Panc1 (cell line): ENCODE measurements at regions not wholly inside any gene's neighbourhood (a gene's known extent, or its start where the extent isn't known, plus 50 kb on each side); places are given as distances from the start of the nearest gene placed in this dataset.

ENCODE experiments used
- CTCF ChIP-seq: fragments of 450-650 bp; IDR thresholded peaks from 2 replicates; pipeline ENCODE4 v1.5.1; 2017; ENCODE audit warnings: mild to moderate bottlenecking
- POLR2AphosphoS5 ChIP-seq: IDR thresholded peaks from 2 replicates; pipeline ENCODE4 v1.6.1; 2012; ENCODE audit warnings: mild to moderate bottlenecking, low read depth, low read length, moderate library complexity
- REST ChIP-seq, 2 experiments: IDR thresholded peaks; 2 replicates each; pipeline ENCODE4 v1.6.1; 2011 to 2012; ENCODE audit warnings: low read depth in 2 of 2, control low read depth in 1 of 2, low read length in 1 of 2, mild to moderate bottlenecking in 1 of 2, moderate library complexity in 1 of 2; ENCODE audit not compliant: insufficient read depth in 1 of 2
- TCF7L2 ChIP-seq: IDR thresholded peaks from 2 replicates; pipeline ENCODE4 v1.6.1; 2011; ENCODE audit warnings: mild to moderate bottlenecking, low read depth, low read length, inconsistent platforms

DNA sequence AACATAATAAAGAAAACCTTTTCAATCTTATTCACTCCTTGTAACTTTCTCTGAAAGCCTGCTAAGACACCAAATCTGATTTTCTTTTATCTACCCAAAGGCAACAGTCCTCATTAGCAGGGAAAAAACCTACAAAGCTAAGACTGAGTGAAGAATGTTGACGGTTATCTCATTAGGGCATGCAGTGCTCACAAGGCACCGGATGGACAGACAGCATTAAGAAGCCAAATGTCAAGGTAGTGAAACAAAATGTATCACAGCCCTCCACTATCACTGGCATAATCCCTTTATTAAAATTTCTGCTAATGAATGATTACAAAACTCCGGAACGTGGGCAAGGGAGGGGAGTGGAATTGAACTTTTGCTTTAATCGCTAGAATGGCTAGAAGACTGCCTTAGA is 442.8 kb downstream of the NEBL start:
- TF ChIP-seq CTCF (no peak), REST (IDR thresholded peaks at IDR 0.05; ENCODE audit: insufficient read depth in 1 of 2, low read depth in 2 of 2, low read length in 1 of 2) (no peak), POLR2AphosphoS5 (no peak), TCF7L2 (no peak)
